ENCODE measurements at regions not wholly inside any gene's neighbourhood (a gene's known extent, or its start where the extent isn't known, plus 50 kb on each side); places are given as distances from the start of the nearest gene placed in this dataset.
"Not testable (repeated sequence)": the region's sequence is repeated elsewhere in the genome, so short reads cannot be mapped to it uniquely, and the experiment has no call there.

DNA sequence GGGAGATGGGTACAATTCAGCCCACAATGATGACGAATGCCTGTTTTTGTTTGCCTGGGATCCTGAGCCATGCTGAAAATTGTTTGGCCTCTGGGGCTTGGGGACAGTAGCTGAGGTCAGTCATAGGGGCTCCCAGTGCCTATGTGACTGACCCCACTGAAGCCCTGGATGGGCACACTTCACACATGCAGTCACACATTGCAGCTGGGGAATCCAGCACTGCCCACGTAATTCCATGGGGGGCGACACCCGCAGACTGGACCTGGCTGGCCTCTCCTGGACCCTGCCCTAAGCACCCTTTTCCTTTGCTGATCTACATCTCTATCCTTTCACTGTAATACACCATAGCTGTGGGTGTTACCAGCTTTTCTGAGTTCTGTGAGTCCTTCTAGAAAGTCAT, 295.2 kb upstream of the HS6ST1 start:
- H3K27ac ChIP-seq, result no peak overlapping the region
- H3K4me3 ChIP-seq, result no peak overlapping the region
- no peaks in the 10 kb centered on the region for H3K9me3 ChIP-seq
- no peak for ATAC-seq
- WGBS, 3 donors, result 94 to 97% (median 94%) methylated on average over 4 of the region's 4 CpGs
- intact Hi-C loops (cut with DNase I), result no loop called here
- no peaks in the 10 kb centered on the region for H3K36me3 ChIP-seq (ENCODE audit: insufficient read depth in 1 of 2, low read depth in 1 of 2)
- TF ChIP-seq, protein P1, sequence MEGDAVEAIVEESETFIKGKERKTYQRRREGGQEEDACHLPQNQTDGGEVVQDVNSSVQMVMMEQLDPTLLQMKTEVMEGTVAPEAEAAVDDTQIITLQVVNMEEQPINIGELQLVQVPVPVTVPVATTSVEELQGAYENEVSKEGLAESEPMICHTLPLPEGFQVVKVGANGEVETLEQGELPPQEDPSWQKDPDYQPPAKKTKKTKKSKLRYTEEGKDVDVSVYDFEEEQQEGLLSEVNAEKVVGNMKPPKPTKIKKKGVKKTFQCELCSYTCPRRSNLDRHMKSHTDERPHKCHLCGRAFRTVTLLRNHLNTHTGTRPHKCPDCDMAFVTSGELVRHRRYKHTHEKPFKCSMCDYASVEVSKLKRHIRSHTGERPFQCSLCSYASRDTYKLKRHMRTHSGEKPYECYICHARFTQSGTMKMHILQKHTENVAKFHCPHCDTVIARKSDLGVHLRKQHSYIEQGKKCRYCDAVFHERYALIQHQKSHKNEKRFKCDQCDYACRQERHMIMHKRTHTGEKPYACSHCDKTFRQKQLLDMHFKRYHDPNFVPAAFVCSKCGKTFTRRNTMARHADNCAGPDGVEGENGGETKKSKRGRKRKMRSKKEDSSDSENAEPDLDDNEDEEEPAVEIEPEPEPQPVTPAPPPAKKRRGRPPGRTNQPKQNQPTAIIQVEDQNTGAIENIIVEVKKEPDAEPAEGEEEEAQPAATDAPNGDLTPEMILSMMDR (IDR thresholded peaks at IDR 0.05), result no peak
- peaks cover 0 to 2% (median 0%) of the 10 kb centered on the region in 3 donors for H3K27me3 ChIP-seq (ENCODE audit: insufficient read depth in 3 of 3, low read length in 2 of 3)
- DNase-seq, result peak in 1 of 2 donors; percentile 4
- H3K4me1 ChIP-seq, result no peaks in the 10 kb centered on the region

DNA sequence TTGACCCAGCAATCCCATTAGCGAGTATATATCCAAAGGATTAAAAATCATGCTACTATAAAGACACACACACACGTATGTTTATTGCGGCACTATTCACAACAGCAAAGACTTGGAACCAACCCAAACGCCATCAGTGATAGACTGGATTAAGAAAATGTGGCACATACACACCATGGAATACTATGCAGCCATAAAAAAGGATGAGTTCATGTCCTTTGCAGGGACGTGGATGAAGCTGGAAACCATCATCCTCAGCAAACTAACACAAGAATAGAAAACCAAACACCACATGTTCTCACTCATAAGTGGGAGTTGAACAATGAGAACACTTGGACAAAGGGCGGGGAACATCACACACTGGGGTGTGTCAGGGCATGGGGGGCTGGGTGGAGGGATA, 296.2 kb upstream of the HS6ST1 start:
- H3K9me3 ChIP-seq, result not testable (repeated sequence)

DNA sequence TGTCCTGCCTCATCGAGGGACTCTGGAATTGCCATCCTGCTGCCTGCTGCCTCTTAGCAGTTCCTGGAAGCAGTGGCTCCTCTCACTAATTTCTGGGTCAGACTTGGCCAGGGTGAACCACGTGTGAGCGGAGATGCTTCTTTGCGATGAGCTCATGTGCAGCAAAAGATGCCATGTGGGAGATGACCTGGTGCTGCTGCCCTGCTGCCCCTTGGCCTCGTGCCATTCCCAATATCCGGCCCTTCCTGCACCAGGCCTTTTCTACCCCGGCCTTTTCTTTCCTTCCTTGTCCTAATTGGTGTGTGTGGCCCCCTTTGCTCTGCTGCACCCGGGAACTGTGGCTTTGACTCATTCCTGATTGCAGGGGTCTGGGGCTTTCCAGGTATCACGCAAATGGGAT, 296.9 kb upstream of the HS6ST1 start:
- intact Hi-C loops (cut with DNase I), result no loop called here
- Histone ChIP-seq H3K4me1 (no peaks in the 10 kb centered on the region), H3K4me3 (no peak overlapping the region), H3K9me3 (no peaks in the 10 kb centered on the region), H3K27me3 (ENCODE audit: insufficient read depth in 3 of 3, low read length in 2 of 3) (no peaks in the 10 kb centered on the region), H3K36me3 (ENCODE audit: insufficient read depth in 1 of 2, low read depth in 1 of 2) (no peaks in the 10 kb centered on the region), H3K27ac (no peak overlapping the region)
- DNase-seq (peak in 1 of 2 donors; percentile 8), ATAC-seq (no peak)
- 73 to 80% (median 78%) methylated on average over 9 of the region's 9 CpGs for WGBS, 3 donors
- TF ChIP-seq, protein P1 (IDR thresholded peaks at IDR 0.05), result no peak

More for the DNA sequence above, 296.2 kb upstream of the HS6ST1 start:
- H3K4me3 ChIP-seq; ATAC-seq; DNase-seq; intact Hi-C loops (cut with DNase I); H3K4me1 ChIP-seq; H3K27me3 ChIP-seq (ENCODE audit: insufficient read depth in 3 of 3, low read length in 2 of 3); H3K36me3 ChIP-seq (ENCODE audit: insufficient read depth in 1 of 2, low read depth in 1 of 2); H3K27ac ChIP-seq: not testable (repeated sequence)
- 90 to 92% (median 91%) methylated on average over 5 to 6 of the region's 6 CpGs for WGBS, 3 donors

DNA sequence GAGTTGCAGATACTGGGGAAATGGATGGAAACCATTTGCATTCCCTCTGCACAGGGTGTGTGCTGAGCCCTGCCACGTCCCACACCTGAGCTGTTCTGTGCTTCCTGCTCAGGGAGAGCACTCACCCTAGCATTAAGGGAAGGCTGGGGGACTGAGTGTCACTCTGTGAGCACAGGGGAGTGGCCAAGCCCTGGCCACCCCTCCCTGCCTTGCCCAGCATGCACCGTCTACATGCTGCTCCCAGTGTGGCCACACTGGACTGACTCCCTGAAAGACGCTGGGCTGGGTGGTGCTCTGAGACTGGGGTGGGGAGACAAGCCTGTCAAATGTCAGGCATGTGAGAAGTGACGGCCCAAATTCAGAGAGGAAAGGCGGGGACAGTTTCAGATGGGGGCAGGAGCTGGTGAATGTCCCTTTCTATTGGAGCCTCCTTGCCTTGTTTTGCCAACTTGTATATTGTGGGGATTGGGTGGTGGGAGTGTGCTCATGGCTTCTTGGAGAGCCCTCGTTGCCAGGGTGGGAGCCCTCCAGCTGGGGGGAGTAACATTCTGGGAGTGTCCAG, 298.4 kb upstream of the HS6ST1 start:
- intact Hi-C loops (cut with DNase I), result no loop called here
- ATAC-seq (no peak), DNase-seq (peak in 1 of 2 donors; percentile 23)
- Histone ChIP-seq H3K4me3 (no peak overlapping the region), H3K36me3 (ENCODE audit: insufficient read depth in 1 of 2, low read depth in 1 of 2) (no peaks in the 10 kb centered on the region), H3K27me3 (ENCODE audit: insufficient read depth in 3 of 3, low read length in 2 of 3) (no peaks in the 10 kb centered on the region), H3K9me3 (no peaks in the 10 kb centered on the region), H3K4me1 (no peaks in the 10 kb centered on the region), H3K27ac (no peak overlapping the region)
- TF ChIP-seq, protein P1 (IDR thresholded peaks at IDR 0.05), result no peak
- 63 to 77% (median 74%) methylated on average over 6 of the region's 6 CpGs for WGBS, 3 donors

DNA sequence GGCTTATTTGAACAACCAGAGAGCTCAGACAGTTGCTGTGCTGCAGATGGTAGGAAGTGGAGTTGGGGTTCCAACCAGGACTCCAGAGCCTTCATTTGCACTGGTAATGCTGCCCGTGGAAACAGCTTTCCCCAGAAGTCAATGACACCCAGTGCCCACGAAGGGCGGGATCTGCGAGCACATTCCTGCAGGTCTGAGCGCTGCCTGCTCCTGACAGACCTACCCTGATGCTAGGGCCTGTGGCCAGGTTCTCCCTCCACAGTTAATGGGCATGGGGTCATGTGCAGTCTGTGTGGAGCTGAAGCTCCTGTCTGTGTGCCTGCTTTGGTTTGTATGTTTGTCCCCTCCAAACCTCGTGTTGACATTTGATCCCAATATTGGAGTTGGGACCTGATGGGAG, 299.0 kb upstream of the HS6ST1 start:
- Histone ChIP-seq H3K36me3 (ENCODE audit: insufficient read depth in 1 of 2, low read depth in 1 of 2) (no peaks in the 10 kb centered on the region), H3K4me1 (no peaks in the 10 kb centered on the region), H3K4me3 (no peak overlapping the region), H3K9me3 (no peaks in the 10 kb centered on the region), H3K27me3 (ENCODE audit: insufficient read depth in 3 of 3, low read length in 2 of 3) (no peaks in the 10 kb centered on the region), H3K27ac (no peak overlapping the region)
- TF ChIP-seq, protein P1 (IDR thresholded peaks at IDR 0.05), result no peak
- DNase-seq (peak in 1 of 2 donors; percentile 13), ATAC-seq (no peak)
- WGBS, 3 donors, result 77 to 80% (median 78%) methylated on average over 6 of the region's 6 CpGs
- intact Hi-C loops (cut with DNase I), result no loop called here

Data from psoas muscle (tissue), 7 donors.